ENCODE measurements at regions not wholly inside any gene's neighbourhood (a gene's known extent, or its start where the extent isn't known, plus 50 kb on each side); places are given as distances from the start of the nearest gene placed in this dataset.

DNA sequence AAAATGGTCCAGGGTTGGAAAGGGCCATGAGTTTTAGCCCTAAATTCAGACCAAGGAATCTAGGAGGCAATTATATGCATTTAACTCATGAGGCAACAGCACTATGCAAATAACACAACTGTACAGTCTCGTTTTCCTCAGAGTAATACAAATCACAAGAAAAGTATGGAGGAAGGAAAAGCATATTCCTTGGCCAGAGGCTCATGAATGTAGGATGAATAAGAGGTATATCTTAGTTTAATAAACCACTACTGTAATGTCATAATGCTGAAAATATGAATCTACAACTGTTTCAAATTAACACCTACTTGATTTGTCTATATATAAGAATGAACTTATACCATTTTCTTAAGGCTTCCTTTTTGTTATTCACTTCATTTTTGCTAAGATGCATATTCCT lies 252.5 kb upstream of the TANK start:
- WGBS (ENCODE audit: insufficient coverage): no CpG with 5 or more reads among the region's 1 CpG
- TF ChIP-seq, protein P1, sequence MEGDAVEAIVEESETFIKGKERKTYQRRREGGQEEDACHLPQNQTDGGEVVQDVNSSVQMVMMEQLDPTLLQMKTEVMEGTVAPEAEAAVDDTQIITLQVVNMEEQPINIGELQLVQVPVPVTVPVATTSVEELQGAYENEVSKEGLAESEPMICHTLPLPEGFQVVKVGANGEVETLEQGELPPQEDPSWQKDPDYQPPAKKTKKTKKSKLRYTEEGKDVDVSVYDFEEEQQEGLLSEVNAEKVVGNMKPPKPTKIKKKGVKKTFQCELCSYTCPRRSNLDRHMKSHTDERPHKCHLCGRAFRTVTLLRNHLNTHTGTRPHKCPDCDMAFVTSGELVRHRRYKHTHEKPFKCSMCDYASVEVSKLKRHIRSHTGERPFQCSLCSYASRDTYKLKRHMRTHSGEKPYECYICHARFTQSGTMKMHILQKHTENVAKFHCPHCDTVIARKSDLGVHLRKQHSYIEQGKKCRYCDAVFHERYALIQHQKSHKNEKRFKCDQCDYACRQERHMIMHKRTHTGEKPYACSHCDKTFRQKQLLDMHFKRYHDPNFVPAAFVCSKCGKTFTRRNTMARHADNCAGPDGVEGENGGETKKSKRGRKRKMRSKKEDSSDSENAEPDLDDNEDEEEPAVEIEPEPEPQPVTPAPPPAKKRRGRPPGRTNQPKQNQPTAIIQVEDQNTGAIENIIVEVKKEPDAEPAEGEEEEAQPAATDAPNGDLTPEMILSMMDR (IDR thresholded peaks at IDR 0.05): no peak
- intact Hi-C loops (cut with micrococcal nuclease): no loop called here
- Histone ChIP-seq H3K4me3 (replicated peaks in 1 of 3; ENCODE audit: low read depth in 2 of 3, low read length in 3 of 3) (no peak overlapping the region), H3K27me3 (ENCODE audit: control insufficient read depth in 2 of 2, insufficient read depth in 2 of 2, low read length in 2 of 2) (no peaks in the 10 kb centered on the region), H3K36me3 (replicated peaks in 1 of 2; ENCODE audit: control insufficient read depth in 1 of 2, insufficient read depth in 2 of 2, low read length in 2 of 2) (no peaks in the 10 kb centered on the region), H3K9me3 (replicated peaks in 1 of 2; ENCODE audit: control insufficient read depth in 1 of 2, insufficient read depth in 1 of 2, low read length in 2 of 2) (no peaks in the 10 kb centered on the region), H2AFZ (ENCODE audit: insufficient read depth, low read depth, low read length, poor library complexity, severe bottlenecking) (no peak overlapping the region), H3K27ac (ENCODE audit: low read depth in 1 of 2, low read length in 2 of 2) (no peak overlapping the region), H3K79me2 (ENCODE audit: insufficient read depth, low read length) (no peaks in the 10 kb centered on the region), H3K9ac (ENCODE audit: insufficient read depth, low read length, poor library complexity, severe bottlenecking) (no peak overlapping the region), H4K20me1 (ENCODE audit: insufficient read depth, low read length) (no peaks in the 10 kb centered on the region), H3K4me1 (ENCODE audit: control insufficient read depth in 1 of 2, insufficient read depth in 2 of 2, low read length in 2 of 2) (no peaks in the 10 kb centered on the region), H3K4me2 (replicated peaks; ENCODE audit: extremely low read depth, low read length, poor library complexity, severe bottlenecking) (no peak overlapping the region)
- no peaks in the 10 kb centered on the region for H3K36me3 Mint-ChIP-seq
- DNase-seq: no peak
- H3K27ac Mint-ChIP-seq: no peak overlapping the region
- no peak overlapping the region for H3K4me3 Mint-ChIP-seq
- no peaks in the 10 kb centered on the region for H3K9me3 Mint-ChIP-seq
- peaks cover 0 to 4% (median 0%) of the 10 kb centered on the region in 3 donors for H3K27me3 Mint-ChIP-seq (ENCODE audit: low read depth in 3 of 3)
- no peaks in the 10 kb centered on the region for H3K4me1 Mint-ChIP-seq

DNA sequence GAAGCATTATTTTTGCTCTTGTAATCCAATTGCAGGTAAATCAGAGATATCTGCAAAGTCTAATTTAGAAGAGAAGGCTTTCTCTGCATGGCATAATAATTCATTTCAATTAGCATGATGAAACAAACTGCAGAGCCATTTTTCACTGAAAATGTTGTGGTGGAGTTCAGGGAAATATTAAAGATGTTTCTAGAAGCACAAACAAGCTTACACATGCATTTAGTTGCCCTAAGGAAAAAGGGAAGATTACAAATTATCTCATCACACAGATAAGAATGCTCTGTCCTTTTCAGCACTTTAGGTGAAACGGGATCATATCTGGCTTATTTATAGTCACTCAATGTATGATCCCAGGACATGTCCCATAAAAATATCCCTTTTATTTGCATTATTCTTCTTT lies 252.1 kb upstream of the TANK start:
- intact Hi-C loops (cut with micrococcal nuclease): no loop called here
- H3K36me3 Mint-ChIP-seq: no peaks in the 10 kb centered on the region

More for the DNA sequence above, 252.1 kb upstream of the TANK start:
- TF ChIP-seq, protein P1 (IDR thresholded peaks at IDR 0.05): no peak
- no peak for DNase-seq
- Histone ChIP-seq H3K9me3 (replicated peaks in 1 of 2; ENCODE audit: control insufficient read depth in 1 of 2, insufficient read depth in 1 of 2, low read length in 2 of 2) (no peaks in the 10 kb centered on the region), H3K4me2 (replicated peaks; ENCODE audit: extremely low read depth, low read length, poor library complexity, severe bottlenecking) (no peak overlapping the region), H3K27me3 (ENCODE audit: control insufficient read depth in 2 of 2, insufficient read depth in 2 of 2, low read length in 2 of 2) (no peaks in the 10 kb centered on the region), H3K4me3 (replicated peaks in 1 of 3; ENCODE audit: low read depth in 2 of 3, low read length in 3 of 3) (no peak overlapping the region), H3K36me3 (replicated peaks in 1 of 2; ENCODE audit: control insufficient read depth in 1 of 2, insufficient read depth in 2 of 2, low read length in 2 of 2) (no peaks in the 10 kb centered on the region), H3K4me1 (ENCODE audit: control insufficient read depth in 1 of 2, insufficient read depth in 2 of 2, low read length in 2 of 2) (no peaks in the 10 kb centered on the region), H4K20me1 (ENCODE audit: insufficient read depth, low read length) (no peaks in the 10 kb centered on the region), H3K79me2 (ENCODE audit: insufficient read depth, low read length) (no peaks in the 10 kb centered on the region), H3K9ac (ENCODE audit: insufficient read depth, low read length, poor library complexity, severe bottlenecking) (no peak overlapping the region), H3K27ac (ENCODE audit: low read depth in 1 of 2, low read length in 2 of 2) (no peak overlapping the region), H2AFZ (ENCODE audit: insufficient read depth, low read depth, low read length, poor library complexity, severe bottlenecking) (no peak overlapping the region)
- Mint-ChIP-seq H3K4me1 (no peaks in the 10 kb centered on the region), H3K4me3 (no peak overlapping the region), H3K27me3 (ENCODE audit: low read depth in 3 of 3) (peaks cover 0 to 4% (median 0%) of the 10 kb centered on the region in 3 donors), H3K9me3 (no peaks in the 10 kb centered on the region), H3K27ac (no peak overlapping the region)
- WGBS (ENCODE audit: insufficient coverage): no CpG with 5 or more reads among the region's 1 CpG

All from CD14-positive monocyte (primary cell).